ENCODE measurements at regions not wholly inside any gene's neighbourhood (a gene's known extent, or its start where the extent isn't known, plus 50 kb on each side); places are given as distances from the start of the nearest gene placed in this dataset.

DNA sequence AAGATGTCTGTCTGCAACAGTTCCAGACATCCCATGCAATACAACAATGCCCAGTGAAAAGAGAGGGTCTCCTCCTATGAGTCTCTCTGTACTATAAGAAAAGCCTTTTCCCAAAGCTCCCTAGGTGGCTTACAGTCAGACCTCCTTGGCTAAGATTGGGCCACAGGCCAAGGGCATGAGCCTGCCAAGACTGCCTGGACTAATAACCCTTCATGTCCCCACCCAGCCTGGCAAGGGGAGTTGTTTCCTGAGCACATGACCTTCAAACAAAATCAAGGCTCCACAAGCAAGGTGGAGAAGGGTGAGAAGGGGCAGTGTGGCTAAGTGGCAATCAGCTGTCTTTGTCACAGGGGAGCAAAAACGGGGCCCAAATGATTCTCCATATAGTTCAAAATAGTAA, 75.6 kb upstream of the ZSWIM6 start:
- TF ChIP-seq, protein P1, sequence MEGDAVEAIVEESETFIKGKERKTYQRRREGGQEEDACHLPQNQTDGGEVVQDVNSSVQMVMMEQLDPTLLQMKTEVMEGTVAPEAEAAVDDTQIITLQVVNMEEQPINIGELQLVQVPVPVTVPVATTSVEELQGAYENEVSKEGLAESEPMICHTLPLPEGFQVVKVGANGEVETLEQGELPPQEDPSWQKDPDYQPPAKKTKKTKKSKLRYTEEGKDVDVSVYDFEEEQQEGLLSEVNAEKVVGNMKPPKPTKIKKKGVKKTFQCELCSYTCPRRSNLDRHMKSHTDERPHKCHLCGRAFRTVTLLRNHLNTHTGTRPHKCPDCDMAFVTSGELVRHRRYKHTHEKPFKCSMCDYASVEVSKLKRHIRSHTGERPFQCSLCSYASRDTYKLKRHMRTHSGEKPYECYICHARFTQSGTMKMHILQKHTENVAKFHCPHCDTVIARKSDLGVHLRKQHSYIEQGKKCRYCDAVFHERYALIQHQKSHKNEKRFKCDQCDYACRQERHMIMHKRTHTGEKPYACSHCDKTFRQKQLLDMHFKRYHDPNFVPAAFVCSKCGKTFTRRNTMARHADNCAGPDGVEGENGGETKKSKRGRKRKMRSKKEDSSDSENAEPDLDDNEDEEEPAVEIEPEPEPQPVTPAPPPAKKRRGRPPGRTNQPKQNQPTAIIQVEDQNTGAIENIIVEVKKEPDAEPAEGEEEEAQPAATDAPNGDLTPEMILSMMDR (IDR thresholded peaks at IDR 0.05; ENCODE audit: borderline replicate concordance, extremely low read depth, low read length, poor library complexity, severe bottlenecking) = no peak
- TF ChIP-seq EZH2 (IDR thresholded peaks at IDR 0.05; ENCODE audit: borderline replicate concordance, low read depth, low read length, severe bottlenecking) = no peak

All from DND-41 (cell line).